HFFc6 (cell line): ENCODE measurements at regions not wholly inside any gene's neighbourhood (a gene's known extent, or its start where the extent isn't known, plus 50 kb on each side); places are given as distances from the start of the nearest gene placed in this dataset.
A peak's percentile ranks its signal among the peaks of the same experiment; 100 is the strongest.

Experiments
- DNase-seq: peaks from one replicate; pipeline ENCODE4 v3.0.0-alpha.2; 2018
- H3K27ac Mint-ChIP-seq: 2 replicates; pipeline ENCODE4 v1.8.0; 2020; ENCODE audit warnings: mild to moderate bottlenecking, mixed read lengths
- H3K27me3 Mint-ChIP-seq: 2 replicates; pipeline ENCODE4 v1.8.0; 2021; ENCODE audit warnings: mild to moderate bottlenecking, moderate library complexity, mixed read lengths; ENCODE audit not compliant: insufficient read depth
- H3K36me3 Mint-ChIP-seq: 2 replicates; pipeline ENCODE4 v1.8.0; 2021; ENCODE audit warnings: low read depth, mixed read lengths
- H3K4me1 Mint-ChIP-seq: 2 replicates; pipeline ENCODE4 v1.8.0; 2020; ENCODE audit warnings: low read depth, mixed read lengths
- H3K4me3 Mint-ChIP-seq: 2 replicates; pipeline ENCODE4 v1.8.0; 2020; ENCODE audit warnings: mild to moderate bottlenecking, moderate library complexity, mixed read lengths
- H3K9me3 Mint-ChIP-seq: 2 replicates; pipeline ENCODE4 v1.8.0; 2020; ENCODE audit warnings: mild to moderate bottlenecking, mixed read lengths
- TF ChIP-seq, protein P1 (sequence below): fragments of 200-600 bp; sonication (generic); IDR thresholded peaks from 2 replicates; pipeline ENCODE4 v1.5.0; 2021; ENCODE audit warnings: antibody characterized with exemption, mild to moderate bottlenecking

DNA sequence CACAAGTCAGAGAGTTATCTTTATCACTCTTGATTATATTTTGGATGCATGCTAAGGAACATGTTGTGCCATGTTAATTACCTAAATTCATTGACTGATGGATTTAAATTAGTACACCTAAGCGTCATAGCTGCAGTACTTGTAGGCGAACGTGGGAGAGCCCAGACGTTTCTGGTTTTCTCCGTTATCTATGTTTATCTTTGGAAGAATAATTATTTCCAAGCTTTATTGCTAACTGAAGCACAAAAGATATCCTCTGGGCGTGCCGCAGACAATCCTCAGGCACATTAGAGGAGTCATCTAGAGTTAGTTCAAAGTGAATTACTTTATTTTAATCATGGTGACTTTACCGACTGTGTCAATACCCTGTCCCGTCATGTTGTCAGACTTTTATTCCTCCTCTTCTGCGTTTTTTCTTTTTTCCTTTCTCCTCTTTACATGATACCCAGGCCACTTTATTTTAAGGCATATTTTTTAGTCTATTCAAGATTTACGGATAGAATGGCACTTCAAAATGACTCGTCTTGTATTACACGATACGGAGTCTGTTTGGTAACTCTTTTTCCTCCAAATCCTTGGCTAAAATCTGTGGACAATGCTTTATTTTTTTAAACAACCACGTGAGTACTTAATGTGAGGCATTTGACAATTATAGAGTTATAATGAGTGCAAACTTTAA, 632.0 kb upstream of the TENM3 start:
- no peak for DNase-seq
- Mint-ChIP-seq H3K4me3 (no peak overlapping the region), H3K27me3 (peaks cover 2% of the 10 kb centered on the region), H3K9me3 (no peaks in the 10 kb centered on the region; the same call in 1 of the 2 replicates), H3K36me3 (no peaks in the 10 kb centered on the region), H3K4me1 (peaks cover 8% of the 10 kb centered on the region; the same call in 1 of the 2 replicates), H3K27ac (no peak overlapping the region)
- TF ChIP-seq, protein P1, sequence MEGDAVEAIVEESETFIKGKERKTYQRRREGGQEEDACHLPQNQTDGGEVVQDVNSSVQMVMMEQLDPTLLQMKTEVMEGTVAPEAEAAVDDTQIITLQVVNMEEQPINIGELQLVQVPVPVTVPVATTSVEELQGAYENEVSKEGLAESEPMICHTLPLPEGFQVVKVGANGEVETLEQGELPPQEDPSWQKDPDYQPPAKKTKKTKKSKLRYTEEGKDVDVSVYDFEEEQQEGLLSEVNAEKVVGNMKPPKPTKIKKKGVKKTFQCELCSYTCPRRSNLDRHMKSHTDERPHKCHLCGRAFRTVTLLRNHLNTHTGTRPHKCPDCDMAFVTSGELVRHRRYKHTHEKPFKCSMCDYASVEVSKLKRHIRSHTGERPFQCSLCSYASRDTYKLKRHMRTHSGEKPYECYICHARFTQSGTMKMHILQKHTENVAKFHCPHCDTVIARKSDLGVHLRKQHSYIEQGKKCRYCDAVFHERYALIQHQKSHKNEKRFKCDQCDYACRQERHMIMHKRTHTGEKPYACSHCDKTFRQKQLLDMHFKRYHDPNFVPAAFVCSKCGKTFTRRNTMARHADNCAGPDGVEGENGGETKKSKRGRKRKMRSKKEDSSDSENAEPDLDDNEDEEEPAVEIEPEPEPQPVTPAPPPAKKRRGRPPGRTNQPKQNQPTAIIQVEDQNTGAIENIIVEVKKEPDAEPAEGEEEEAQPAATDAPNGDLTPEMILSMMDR: no peak

DNA sequence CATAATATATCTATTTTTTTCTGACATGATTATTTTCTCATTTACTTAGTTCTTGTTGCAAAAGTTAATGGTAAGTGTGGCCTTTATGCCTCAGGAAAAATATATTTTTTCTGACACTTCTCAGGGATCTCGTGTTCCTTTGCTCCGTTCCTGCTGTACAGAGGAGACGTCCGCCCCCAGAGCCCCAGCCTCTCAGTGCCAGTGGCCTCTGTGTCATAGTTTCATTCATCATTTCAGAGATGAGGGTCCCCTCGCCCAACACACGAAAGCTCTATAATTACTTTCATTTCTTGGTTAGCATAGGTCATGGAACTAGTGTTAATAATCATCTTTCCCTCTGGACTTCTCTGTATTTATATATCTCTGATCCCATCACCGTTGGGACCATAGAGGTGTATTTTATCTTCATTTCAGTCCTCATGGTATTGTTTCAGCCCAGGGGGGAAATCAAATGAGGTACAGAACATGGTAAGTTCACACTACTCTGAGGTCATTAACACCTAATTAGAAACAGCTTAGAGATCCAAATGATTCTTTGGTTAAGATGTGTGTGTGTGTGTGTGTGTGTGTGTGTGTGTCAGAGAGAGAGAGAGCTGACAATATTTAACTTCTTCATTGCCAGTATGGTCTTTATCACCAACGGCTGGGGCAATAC, 631.1 kb upstream of the TENM3 start:
- H3K36me3 Mint-ChIP-seq: no peaks in the 10 kb centered on the region
- no peak for DNase-seq
- no peaks in the 10 kb centered on the region for H3K9me3 Mint-ChIP-seq
- peaks cover 8% of the 10 kb centered on the region; the same call in 1 of the 2 replicates for H3K4me1 Mint-ChIP-seq
- peak overlapping the region; percentile 13; the same call in 1 of the 2 replicates for H3K4me3 Mint-ChIP-seq
- H3K27ac Mint-ChIP-seq: no peak overlapping the region
- TF ChIP-seq, protein P1: no peak
- H3K27me3 Mint-ChIP-seq: peaks cover 2% of the 10 kb centered on the region

DNA sequence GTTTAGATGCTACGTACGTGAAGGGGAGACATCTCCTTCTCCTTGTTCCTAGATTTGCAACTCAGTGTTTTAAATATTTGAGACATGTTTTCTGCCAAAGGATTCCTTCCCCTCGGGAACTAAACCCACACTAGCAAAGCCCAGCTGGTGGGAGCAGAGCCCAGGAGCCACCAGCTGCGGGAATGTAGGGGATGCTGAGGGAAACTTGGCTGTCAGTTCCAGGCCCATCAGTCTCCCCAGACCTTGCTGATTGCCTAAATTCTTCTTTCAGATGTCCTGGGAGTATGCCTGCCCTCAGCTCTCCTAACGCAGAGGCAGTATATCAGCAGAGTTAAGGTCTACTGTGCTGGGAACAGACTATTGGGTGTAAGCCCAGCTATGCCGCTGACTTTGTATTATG, 630.0 kb upstream of the TENM3 start:
- no peaks in the 10 kb centered on the region for H3K9me3 Mint-ChIP-seq
- H3K27me3 Mint-ChIP-seq: no peaks in the 10 kb centered on the region
- H3K36me3 Mint-ChIP-seq: no peaks in the 10 kb centered on the region
- TF ChIP-seq, protein P1: no peak
- H3K4me1 Mint-ChIP-seq: peaks cover 8% of the 10 kb centered on the region; the same call in 1 of the 2 replicates
- no peak overlapping the region for H3K4me3 Mint-ChIP-seq
- DNase-seq: no peak
- no peak overlapping the region for H3K27ac Mint-ChIP-seq

DNA sequence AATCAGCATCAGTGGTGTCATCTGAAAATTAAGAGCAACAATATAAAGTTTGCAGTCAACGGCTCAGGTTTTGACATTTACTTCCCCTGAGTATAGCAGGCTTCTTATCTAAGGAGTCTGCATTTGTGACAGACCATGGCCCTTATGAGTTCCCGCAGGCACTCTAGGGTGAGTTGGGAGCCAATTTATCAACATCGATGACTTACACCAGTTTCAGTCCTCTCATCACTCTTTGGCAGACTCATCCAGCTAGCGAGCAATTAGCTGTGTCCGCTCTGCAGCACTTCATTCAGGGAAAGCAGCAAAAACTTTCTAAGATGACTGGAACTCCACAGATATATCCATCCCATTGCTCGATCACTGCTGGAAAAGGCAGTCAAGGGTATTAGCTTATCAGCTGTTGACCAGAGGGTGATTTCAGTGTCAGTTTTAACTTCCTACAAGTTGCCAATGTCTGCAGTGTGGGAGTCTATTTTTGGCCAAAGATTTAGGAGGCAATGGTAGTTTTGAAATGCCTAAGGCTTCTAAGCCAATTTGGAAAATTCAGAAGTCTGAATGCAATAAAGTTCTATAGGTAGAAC, 625.1 kb upstream of the TENM3 start:
- Mint-ChIP-seq H3K9me3 (no peaks in the 10 kb centered on the region), H3K36me3 (no peaks in the 10 kb centered on the region), H3K27ac (no peak overlapping the region), H3K4me1 (peaks cover 9% of the 10 kb centered on the region; the same call in 1 of the 2 replicates), H3K4me3 (no peak overlapping the region), H3K27me3 (no peaks in the 10 kb centered on the region; the same call in 1 of the 2 replicates)
- TF ChIP-seq, protein P1: no peak
- no peak for DNase-seq

DNA sequence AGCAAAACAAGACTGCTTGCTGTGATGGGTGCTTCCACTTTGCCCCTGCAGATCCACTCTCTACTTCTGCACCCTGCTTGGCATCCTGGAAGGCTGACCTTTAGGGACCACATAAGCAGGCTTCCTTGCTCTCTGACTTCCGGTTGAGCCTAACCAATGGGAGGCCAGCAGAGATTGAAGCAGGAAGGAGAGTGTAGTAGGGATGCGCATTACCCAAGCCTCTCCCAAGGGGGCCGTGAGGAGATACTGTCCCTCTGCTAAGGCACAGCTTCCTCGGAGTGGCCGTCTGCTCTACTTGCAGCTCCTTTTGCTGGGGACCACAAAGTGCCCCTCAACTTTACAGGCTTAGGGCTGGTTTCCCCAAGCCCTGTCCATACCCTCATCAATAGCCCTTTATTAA, 624.3 kb upstream of the TENM3 start:
- H3K4me1 Mint-ChIP-seq: peaks cover 9% of the 10 kb centered on the region; the same call in 1 of the 2 replicates
- no peak overlapping the region for H3K27ac Mint-ChIP-seq
- no peak overlapping the region for H3K4me3 Mint-ChIP-seq
- H3K27me3 Mint-ChIP-seq: no peaks in the 10 kb centered on the region; the same call in 1 of the 2 replicates
- no peak for DNase-seq
- TF ChIP-seq, protein P1: no peak
- no peaks in the 10 kb centered on the region for H3K9me3 Mint-ChIP-seq
- no peaks in the 10 kb centered on the region for H3K36me3 Mint-ChIP-seq
